H1 (cell line): ENCODE measurements at regions not wholly inside any gene's neighbourhood (a gene's known extent, or its start where the extent isn't known, plus 50 kb on each side); places are given as distances from the start of the nearest gene placed in this dataset.

Experiments used
- E2F6 ChIP-seq: IDR thresholded peaks from 2 replicates; pipeline ENCODE4 v1.6.1; 2012; ENCODE audit warnings: inconsistent platforms
- USF2 ChIP-seq: IDR thresholded peaks from 2 replicates; pipeline ENCODE4 v1.6.1; 2011; ENCODE audit warnings: low read length, improper control_type of control experiment

GRCh38 chr11:129546266-129546665 lies 170.6 kb downstream of the BARX2 start:
- TF ChIP-seq E2F6 (no peak), USF2 (no peak)
